ENCODE measurements at regions not wholly inside any gene's neighbourhood (a gene's known extent, or its start where the extent isn't known, plus 50 kb on each side); places are given as distances from the start of the nearest gene placed in this dataset.

DNA sequence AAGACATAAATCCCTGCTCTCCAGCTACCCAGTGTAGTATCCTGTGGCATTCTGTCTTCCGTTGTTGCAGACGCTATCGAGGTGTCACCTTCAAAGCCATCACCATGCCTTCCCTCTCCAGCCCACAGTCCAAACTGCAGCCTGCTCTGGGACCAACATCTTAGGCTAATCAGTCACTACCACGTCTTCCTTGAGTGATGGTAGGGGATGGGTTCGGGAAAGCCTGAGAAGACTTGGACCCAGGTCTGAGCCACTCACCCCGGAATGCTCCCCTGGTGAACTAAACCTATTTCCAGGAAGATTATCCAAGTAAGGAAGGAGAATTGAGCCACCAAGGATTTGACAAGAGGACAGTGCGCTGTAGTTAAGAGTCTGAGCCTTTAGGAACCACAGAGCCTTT lies 52.9 kb upstream of the IRX1 start:
- TF ChIP-seq, protein P1, sequence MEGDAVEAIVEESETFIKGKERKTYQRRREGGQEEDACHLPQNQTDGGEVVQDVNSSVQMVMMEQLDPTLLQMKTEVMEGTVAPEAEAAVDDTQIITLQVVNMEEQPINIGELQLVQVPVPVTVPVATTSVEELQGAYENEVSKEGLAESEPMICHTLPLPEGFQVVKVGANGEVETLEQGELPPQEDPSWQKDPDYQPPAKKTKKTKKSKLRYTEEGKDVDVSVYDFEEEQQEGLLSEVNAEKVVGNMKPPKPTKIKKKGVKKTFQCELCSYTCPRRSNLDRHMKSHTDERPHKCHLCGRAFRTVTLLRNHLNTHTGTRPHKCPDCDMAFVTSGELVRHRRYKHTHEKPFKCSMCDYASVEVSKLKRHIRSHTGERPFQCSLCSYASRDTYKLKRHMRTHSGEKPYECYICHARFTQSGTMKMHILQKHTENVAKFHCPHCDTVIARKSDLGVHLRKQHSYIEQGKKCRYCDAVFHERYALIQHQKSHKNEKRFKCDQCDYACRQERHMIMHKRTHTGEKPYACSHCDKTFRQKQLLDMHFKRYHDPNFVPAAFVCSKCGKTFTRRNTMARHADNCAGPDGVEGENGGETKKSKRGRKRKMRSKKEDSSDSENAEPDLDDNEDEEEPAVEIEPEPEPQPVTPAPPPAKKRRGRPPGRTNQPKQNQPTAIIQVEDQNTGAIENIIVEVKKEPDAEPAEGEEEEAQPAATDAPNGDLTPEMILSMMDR (conservative IDR thresholded peaks at IDR 0.05; ENCODE audit: low read depth, low read length): no peak
- H3K27ac ChIP-seq: no peak overlapping the region
- H3K9ac ChIP-seq: no peak overlapping the region
- no peak overlapping the region for H3K4me3 ChIP-seq (IDR thresholded peaks at IDR 0.05; ENCODE audit: insufficient read depth, low read depth, low read length)
- no peaks in the 10 kb centered on the region for H3K4me1 ChIP-seq (ENCODE audit: low read depth, poor library complexity, severe bottlenecking)
- no peaks in the 10 kb centered on the region for H3K79me2 ChIP-seq (ENCODE audit: insufficient read depth, low read depth)
- H3K27me3 ChIP-seq (ENCODE audit: insufficient read depth, low read depth): no peaks in the 10 kb centered on the region
- H2AFZ ChIP-seq (ENCODE audit: low read depth): no peak overlapping the region
- H4K20me1 ChIP-seq (ENCODE audit: insufficient read depth): no peaks in the 10 kb centered on the region
- no peak overlapping the region for H3K4me2 ChIP-seq
- no peaks in the 10 kb centered on the region for H3K36me3 ChIP-seq (ENCODE audit: insufficient read depth)

GRCh38 chr5:3542158-3542557 lies 53.5 kb upstream of the IRX1 start:
- Histone ChIP-seq H2AFZ (ENCODE audit: low read depth) (no peak overlapping the region), H3K4me2 (no peak overlapping the region), H3K9ac (no peak overlapping the region), H3K4me1 (ENCODE audit: low read depth, poor library complexity, severe bottlenecking) (no peaks in the 10 kb centered on the region), H3K27me3 (ENCODE audit: insufficient read depth, low read depth) (no peaks in the 10 kb centered on the region), H3K27ac (no peak overlapping the region), H3K79me2 (ENCODE audit: insufficient read depth, low read depth) (no peaks in the 10 kb centered on the region), H4K20me1 (ENCODE audit: insufficient read depth) (no peaks in the 10 kb centered on the region), H3K4me3 (IDR thresholded peaks at IDR 0.05; ENCODE audit: insufficient read depth, low read depth, low read length) (no peak overlapping the region), H3K36me3 (ENCODE audit: insufficient read depth) (no peaks in the 10 kb centered on the region)
- TF ChIP-seq, protein P1 (conservative IDR thresholded peaks at IDR 0.05; ENCODE audit: low read depth, low read length): no peak

- no peak overlapping the region for H3K27ac ChIP-seq
- H2AFZ ChIP-seq (ENCODE audit: low read depth): no peak overlapping the region
- H4K20me1 ChIP-seq (ENCODE audit: insufficient read depth): no peaks in the 10 kb centered on the region
- H3K4me1 ChIP-seq (ENCODE audit: low read depth, poor library complexity, severe bottlenecking): no peaks in the 10 kb centered on the region
- TF ChIP-seq, protein P1 (conservative IDR thresholded peaks at IDR 0.05; ENCODE audit: low read depth, low read length): no peak
- H3K9ac ChIP-seq: no peak overlapping the region
- H3K79me2 ChIP-seq (ENCODE audit: insufficient read depth, low read depth): no peaks in the 10 kb centered on the region
- no peaks in the 10 kb centered on the region for H3K36me3 ChIP-seq (ENCODE audit: insufficient read depth)
- no peaks in the 10 kb centered on the region for H3K27me3 ChIP-seq (ENCODE audit: insufficient read depth, low read depth)
- H3K4me2 ChIP-seq: no peak overlapping the region
- H3K4me3 ChIP-seq (IDR thresholded peaks at IDR 0.05; ENCODE audit: insufficient read depth, low read depth, low read length): no peak overlapping the region
Observed at GRCh38 chr5:3538886-3539285, 56.7 kb upstream of the IRX1 start.

DNA sequence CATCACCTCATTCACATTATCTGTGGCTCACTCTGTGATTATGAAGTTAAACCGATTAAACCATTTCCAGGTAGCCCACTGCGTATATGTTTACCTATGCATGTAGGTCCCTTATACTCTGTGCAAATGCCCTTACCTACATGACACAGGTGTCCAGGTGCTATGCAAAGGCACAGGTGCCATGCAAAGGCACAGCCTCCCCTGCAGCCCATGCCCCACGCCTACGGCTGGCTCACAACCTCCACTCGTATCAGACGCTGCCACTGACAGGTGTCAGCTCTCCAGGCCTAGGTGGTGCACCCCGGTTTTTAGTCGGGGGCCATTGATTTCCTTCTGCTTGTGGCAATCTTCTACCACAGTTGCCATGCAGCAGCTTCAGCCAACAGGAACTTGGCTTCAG lies 57.7 kb upstream of the IRX1 start:
- H3K9ac ChIP-seq: no peak overlapping the region
- TF ChIP-seq, protein P1 (conservative IDR thresholded peaks at IDR 0.05; ENCODE audit: low read depth, low read length): no peak
- no peaks in the 10 kb centered on the region for H3K36me3 ChIP-seq (ENCODE audit: insufficient read depth)
- H3K79me2 ChIP-seq (ENCODE audit: insufficient read depth, low read depth): no peaks in the 10 kb centered on the region
- H3K4me3 ChIP-seq (IDR thresholded peaks at IDR 0.05; ENCODE audit: insufficient read depth, low read depth, low read length): no peak overlapping the region
- H3K4me2 ChIP-seq: no peak overlapping the region
- no peaks in the 10 kb centered on the region for H4K20me1 ChIP-seq (ENCODE audit: insufficient read depth)
- H2AFZ ChIP-seq (ENCODE audit: low read depth): no peak overlapping the region
- H3K27ac ChIP-seq: no peak overlapping the region
- no peaks in the 10 kb centered on the region for H3K4me1 ChIP-seq (ENCODE audit: low read depth, poor library complexity, severe bottlenecking)
- H3K27me3 ChIP-seq (ENCODE audit: insufficient read depth, low read depth): no peaks in the 10 kb centered on the region

Measured in KMS-11 (cell line).